Duodenal mucosa (tissue), 2 donors: ENCODE measurements at regions not wholly inside any gene's neighbourhood (a gene's known extent, or its start where the extent isn't known, plus 50 kb on each side); places are given as distances from the start of the nearest gene placed in this dataset.
"Not testable (repeated sequence)": the region's sequence is repeated elsewhere in the genome, so short reads cannot be mapped to it uniquely, and the experiment has no call there.

Experiments used
- H3K27ac ChIP-seq: one replicate; pipeline ENCODE4 v1.7.0; 2013; ENCODE audit warnings: low read depth, low read length
- H3K27me3 ChIP-seq, 2 donors: one replicate each; pipeline ENCODE4 v1.7.0; 2013; ENCODE audit warnings: low read length in 2 of 2, control low read depth in 1 of 2; ENCODE audit not compliant: insufficient read depth in 2 of 2, control insufficient read depth in 1 of 2
- H3K36me3 ChIP-seq, 2 donors: one replicate each; pipeline ENCODE4 v1.7.0; 2013; ENCODE audit warnings: low read length in 2 of 2, control low read depth in 1 of 2; ENCODE audit not compliant: insufficient read depth in 2 of 2, control insufficient read depth in 1 of 2
- H3K4me1 ChIP-seq, 2 donors: one replicate each; pipeline ENCODE4 v1.7.0; 2013; ENCODE audit warnings: low read length in 2 of 2, control low read depth in 1 of 2; ENCODE audit not compliant: insufficient read depth in 2 of 2, control insufficient read depth in 1 of 2
- H3K4me3 ChIP-seq, 2 donors: one replicate each; pipeline ENCODE4 v1.7.0; 2013; ENCODE audit warnings: low read length in 2 of 2, low read depth in 1 of 2
- H3K9ac ChIP-seq, 2 donors: one replicate each; pipeline ENCODE4 v1.7.0; 2013; ENCODE audit warnings: low read length in 2 of 2, low read depth in 1 of 2
- H3K9me3 ChIP-seq, 2 donors: one replicate each; pipeline ENCODE4 v1.7.0; 2013; ENCODE audit warnings: low read length in 2 of 2, control low read depth in 1 of 2; ENCODE audit not compliant: control insufficient read depth in 1 of 2

DNA sequence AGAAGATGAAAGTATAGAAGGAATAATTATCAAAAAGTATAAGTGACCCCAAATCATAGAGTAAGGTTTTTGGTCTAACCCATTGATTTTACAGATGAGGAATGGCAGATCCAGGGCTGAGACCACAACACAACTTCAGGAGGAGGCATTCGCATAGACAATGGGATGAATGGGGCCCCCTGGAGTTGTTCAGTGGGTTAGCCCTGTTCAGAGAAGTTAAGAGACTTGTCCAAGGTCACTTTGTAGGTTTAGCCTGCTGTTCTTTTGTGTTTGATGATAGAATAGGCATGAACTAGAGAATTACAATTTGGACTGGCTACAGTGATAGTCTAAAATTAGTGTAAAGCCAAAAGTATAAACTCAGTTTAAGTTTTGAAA, 233.9 kb downstream of the KCNRG start:
- Histone ChIP-seq H3K9me3 (no peaks in the 10 kb centered on the region), H3K36me3 (no peaks in the 10 kb centered on the region), H3K4me3 (no peak overlapping the region), H3K27ac (no peak overlapping the region), H3K4me1 (peaks cover 7 to 10% of the 10 kb centered on the region in 2 donors), H3K27me3 (no peaks in the 10 kb centered on the region), H3K9ac (no peak overlapping the region)

DNA sequence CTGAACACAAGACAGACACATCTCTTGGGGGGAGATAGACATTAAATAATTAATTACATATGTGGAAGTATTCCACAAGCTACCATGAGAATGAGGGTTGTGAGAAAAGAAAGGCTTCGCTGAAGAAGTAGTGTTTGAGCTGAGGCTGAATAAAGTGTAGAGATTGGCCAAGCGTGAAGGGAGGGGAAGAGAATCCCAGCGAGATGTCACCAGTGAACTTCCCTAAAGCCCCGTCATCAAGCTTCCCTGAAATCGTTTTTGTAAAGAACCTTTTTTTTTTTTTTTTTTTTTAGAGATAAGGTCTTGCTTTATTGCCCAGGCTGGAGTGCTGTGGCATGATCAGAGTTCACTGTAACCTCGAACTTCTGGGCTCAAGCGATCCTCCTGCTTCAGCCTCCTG, 235.2 kb downstream of the KCNRG start:
- Histone ChIP-seq H3K9me3 (no peaks in the 10 kb centered on the region), H3K27ac (no peak overlapping the region), H3K36me3 (no peaks in the 10 kb centered on the region), H3K4me1 (no peaks in the 10 kb centered on the region), H3K4me3 (no peak overlapping the region), H3K27me3 (no peaks in the 10 kb centered on the region), H3K9ac (no peak overlapping the region)

DNA sequence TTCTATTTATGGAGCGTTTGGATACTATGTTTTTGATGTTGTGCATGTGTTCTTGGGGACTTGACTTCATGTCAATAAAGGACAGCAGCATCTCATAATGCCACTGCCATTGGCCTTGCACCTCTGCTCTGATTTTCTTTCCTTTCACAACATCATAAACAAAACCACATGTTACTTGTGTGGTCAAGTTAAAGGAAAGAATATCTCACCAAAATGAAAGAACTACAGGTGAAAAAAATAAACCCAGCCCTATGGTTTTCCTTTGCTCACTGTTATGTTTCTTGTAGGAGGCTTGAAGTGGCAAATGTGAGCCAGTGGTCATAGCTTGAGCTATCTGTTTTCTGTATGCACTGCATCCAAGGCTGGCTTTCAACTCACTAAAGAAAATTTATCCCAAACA, 240.4 kb downstream of the KCNRG start:
- Histone ChIP-seq H3K9ac (no peak overlapping the region), H3K27ac (no peak overlapping the region), H3K36me3 (no peaks in the 10 kb centered on the region), H3K27me3 (no peaks in the 10 kb centered on the region), H3K4me1 (no peaks in the 10 kb centered on the region), H3K4me3 (no peak overlapping the region), H3K9me3 (no peaks in the 10 kb centered on the region)

DNA sequence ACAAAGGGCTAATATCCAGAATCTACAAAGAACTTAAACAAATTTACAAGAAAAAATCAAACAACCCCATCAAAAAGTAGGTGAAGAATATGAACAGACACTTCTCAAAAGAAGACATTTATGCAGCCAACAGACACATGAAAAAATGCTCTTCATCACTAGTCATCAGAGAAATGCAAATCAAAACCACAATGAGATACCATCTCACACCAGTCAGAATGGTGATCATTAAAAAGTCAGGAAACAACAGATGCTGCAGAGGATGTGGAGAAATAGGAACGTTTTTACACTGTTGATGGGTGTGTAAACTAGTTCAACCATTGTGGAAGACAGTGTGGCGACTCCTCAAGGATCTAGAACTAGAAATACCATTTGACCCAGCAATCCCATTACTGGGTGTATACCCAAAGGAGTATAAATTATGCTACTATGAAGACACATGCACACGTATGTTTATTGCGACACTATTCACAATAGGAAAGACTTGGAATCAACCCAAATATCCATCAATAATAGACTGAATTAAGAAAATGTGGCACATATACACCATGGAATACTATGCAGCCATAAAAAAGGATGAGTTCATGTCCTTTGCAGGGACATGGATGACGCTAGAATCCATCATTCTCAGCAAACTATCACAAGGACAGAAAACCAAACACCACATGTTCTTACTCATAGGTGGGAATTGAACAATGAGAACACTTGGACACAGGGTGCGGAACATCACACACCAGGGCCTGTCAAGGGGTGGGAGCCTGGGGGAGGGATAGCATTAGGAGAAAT, 241.5 kb downstream of the KCNRG start:
- H3K9me3 ChIP-seq, H3K27ac ChIP-seq, H3K4me3 ChIP-seq: not testable (repeated sequence)

DNA sequence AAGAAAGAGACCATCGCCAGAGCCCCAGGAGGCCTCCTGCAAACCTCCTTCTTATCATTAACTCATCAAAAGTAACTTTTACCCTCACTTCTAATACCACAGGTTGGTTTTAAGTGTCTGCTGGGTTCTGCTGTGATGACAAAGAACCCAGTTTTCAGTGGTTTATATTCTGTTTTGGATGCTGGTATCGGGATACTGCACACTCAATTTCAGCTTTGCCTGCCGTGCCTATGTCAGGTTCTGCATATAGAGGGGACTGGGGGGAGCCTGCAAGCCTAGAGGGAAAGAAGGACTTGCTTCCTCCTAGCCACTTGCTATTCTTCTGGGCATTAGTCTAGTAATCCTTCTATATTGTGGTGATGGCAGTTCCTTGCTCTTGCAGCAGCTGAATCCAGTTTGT, 242.4 kb downstream of the KCNRG start:
- H3K9me3 ChIP-seq = no peaks in the 10 kb centered on the region
- no peak overlapping the region for H3K27ac ChIP-seq
- no peak overlapping the region for H3K4me3 ChIP-seq

More for the DNA sequence above, 241.5 kb downstream of the KCNRG start:
- not testable (repeated sequence) for H3K27me3 ChIP-seq, H3K36me3 ChIP-seq, H3K4me1 ChIP-seq, H3K9ac ChIP-seq

DNA sequence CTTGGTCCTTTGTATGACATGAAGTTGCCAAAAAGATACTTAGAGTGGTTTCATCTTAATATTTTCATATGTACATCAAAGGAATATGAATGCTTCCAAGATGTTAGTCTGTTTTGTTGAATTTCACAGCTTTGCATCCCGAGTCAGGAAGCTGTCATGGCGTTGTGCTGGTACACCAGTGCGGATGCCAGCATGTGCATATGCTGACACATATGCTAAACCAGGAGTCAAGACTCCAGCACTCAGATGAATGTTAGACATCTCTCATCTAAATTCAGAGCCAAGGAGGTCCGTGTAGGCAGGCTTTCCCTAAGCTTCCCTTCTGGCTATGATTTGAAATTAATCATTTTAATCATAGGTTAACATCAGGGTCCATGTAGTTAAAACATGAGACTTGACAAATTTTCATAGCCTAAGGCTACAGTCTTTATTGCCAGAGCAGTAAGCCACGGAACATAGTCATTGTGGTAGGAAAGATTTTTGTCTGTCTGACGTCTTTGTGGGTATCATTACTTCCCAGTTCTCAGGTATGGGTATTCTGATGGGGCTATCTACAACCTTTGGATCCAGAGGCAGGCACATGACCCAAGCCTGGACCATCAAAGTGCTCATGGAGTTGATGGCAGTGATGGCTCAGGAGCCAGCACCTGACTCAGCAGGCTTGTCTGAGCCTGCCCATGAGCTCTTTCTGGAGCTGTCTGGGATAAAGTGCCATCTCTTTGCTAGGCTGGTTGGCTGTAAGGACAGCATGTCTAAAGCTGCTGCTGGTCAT, 246.1 kb downstream of the KCNRG start:
- Histone ChIP-seq H3K27ac (no peak overlapping the region), H3K27me3 (no peaks in the 10 kb centered on the region), H3K4me3 (no peak overlapping the region), H3K9ac (no peak overlapping the region), H3K9me3 (no peaks in the 10 kb centered on the region), H3K36me3 (no peaks in the 10 kb centered on the region), H3K4me1 (no peaks in the 10 kb centered on the region)

More for the DNA sequence above, 242.4 kb downstream of the KCNRG start:
- H3K36me3 ChIP-seq = no peaks in the 10 kb centered on the region
- H3K9ac ChIP-seq = no peak overlapping the region
- H3K4me1 ChIP-seq = no peaks in the 10 kb centered on the region
- H3K27me3 ChIP-seq = no peaks in the 10 kb centered on the region

DNA sequence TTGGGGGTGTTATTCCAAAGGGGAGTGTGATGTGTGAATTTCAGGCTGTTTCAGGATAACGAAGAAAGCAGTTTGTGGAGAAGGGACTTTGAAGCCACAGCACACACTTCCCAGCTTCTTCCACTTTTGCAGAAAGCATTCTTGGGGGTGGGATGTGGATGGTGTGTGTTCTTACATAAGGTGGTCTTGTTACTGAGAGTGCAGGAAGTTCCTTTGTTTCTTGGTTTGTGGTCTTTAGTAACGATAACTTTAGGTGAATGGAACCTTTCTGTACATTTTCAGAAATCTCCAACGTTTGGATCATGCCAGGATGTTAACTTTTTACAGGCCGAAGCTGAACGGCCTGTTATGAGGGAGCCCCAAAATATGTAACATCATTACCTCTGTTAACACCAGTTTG, 251.8 kb downstream of the KCNRG start:
- Histone ChIP-seq H3K27ac (no peak overlapping the region), H3K4me1 (no peaks in the 10 kb centered on the region), H3K27me3 (no peaks in the 10 kb centered on the region), H3K9me3 (no peaks in the 10 kb centered on the region), H3K4me3 (no peak overlapping the region), H3K36me3 (no peaks in the 10 kb centered on the region), H3K9ac (no peak overlapping the region)

DNA sequence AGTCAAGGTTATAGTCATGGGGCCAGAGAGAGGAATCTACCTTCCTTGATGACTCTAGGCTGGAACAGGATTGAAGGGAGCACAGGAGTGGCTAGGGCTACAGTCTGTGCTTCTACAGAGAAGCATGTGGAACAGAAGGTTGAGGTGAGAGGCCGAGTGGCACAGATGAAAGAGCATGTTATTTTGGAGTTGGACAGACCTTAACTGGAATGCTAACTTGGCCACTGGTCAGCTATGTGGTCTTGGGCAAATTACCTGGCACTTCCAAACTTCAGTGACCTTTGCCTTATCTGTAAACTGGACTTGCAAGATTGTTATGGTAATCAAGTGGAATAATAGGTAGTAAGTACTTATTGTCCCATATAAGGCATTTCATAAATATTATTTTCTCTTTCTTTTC, 252.7 kb downstream of the KCNRG start:
- H3K4me1 ChIP-seq = no peaks in the 10 kb centered on the region
- H3K27ac ChIP-seq = no peak overlapping the region

DNA sequence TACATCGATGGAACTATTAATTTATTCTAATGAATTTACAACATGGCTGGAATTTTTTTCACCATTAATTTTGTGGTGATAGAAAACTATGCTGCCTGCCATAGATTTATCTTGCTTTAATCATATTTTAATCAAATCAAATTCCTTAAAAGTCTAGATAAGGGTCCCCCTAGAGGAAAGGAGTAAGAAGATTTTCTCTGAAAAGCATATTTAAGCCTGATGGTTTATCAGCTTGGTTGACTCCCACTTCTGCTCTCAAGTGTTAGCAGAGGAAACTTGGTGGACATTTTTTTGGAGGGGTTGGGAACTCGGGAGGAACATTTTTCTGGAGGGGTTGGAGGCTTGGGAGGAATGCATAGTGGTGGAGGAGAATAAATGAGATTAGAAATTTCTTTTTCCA, 253.3 kb downstream of the KCNRG start:
- Histone ChIP-seq H3K4me1 (no peaks in the 10 kb centered on the region), H3K4me3 (no peak overlapping the region), H3K27ac (no peak overlapping the region), H3K9ac (no peak overlapping the region), H3K27me3 (no peaks in the 10 kb centered on the region), H3K9me3 (no peaks in the 10 kb centered on the region), H3K36me3 (no peaks in the 10 kb centered on the region)

More for the DNA sequence above, 252.7 kb downstream of the KCNRG start:
- H3K27me3 ChIP-seq = no peaks in the 10 kb centered on the region
- no peak overlapping the region for H3K9ac ChIP-seq
- no peak overlapping the region for H3K4me3 ChIP-seq
- no peaks in the 10 kb centered on the region for H3K9me3 ChIP-seq
- H3K36me3 ChIP-seq = no peaks in the 10 kb centered on the region

DNA sequence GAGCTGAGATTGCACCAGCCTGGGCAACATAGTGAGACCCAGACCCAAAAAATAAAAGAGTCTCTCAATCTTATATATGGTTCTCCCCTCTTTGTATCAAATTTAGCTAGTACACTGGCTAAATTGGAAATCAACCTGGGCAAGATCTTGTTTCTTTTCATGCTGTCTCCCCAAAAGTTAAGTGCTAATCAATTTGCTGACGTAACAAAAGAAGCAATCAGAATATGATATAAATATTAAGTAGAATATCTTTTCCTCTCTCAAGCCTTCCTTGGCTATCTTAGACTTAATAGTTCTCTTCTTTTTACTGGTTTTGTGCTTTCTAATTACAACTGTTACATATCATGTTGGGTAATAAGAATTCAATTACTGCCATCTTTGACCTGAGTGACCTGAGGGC, 258.9 kb downstream of the KCNRG start:
- no peaks in the 10 kb centered on the region for H3K27me3 ChIP-seq
- no peaks in the 10 kb centered on the region for H3K9me3 ChIP-seq
- H3K4me1 ChIP-seq = no peaks in the 10 kb centered on the region
- H3K4me3 ChIP-seq = no peak overlapping the region
- H3K9ac ChIP-seq = no peak overlapping the region
- H3K27ac ChIP-seq = no peak overlapping the region
- no peaks in the 10 kb centered on the region for H3K36me3 ChIP-seq
